Colonic mucosa (tissue), 4 donors: ENCODE measurements at regions not wholly inside any gene's neighbourhood (a gene's known extent, or its start where the extent isn't known, plus 50 kb on each side); places are given as distances from the start of the nearest gene placed in this dataset.

Experiments used
- DNase-seq: peaks from one replicate; pipeline ENCODE4 v3.0.0-alpha.2; 2020
- H3K27ac ChIP-seq: fragments of 200-600 bp; one replicate; pipeline ENCODE4 v1.8.0; 2021
- H3K27me3 ChIP-seq: fragments of 200-600 bp; one replicate; pipeline ENCODE4 v1.8.0; 2021
- H3K36me3 ChIP-seq: fragments of 200-600 bp; one replicate; pipeline ENCODE4 v1.8.0; 2021
- H3K4me1 ChIP-seq: fragments of 200-600 bp; one replicate; pipeline ENCODE4 v1.8.0; 2021; ENCODE audit warnings: mild to moderate bottlenecking
- H3K4me3 ChIP-seq: fragments of 200-600 bp; one replicate; pipeline ENCODE4 v1.8.0; 2021
- H3K9ac ChIP-seq, 2 donors: one replicate each; pipeline ENCODE4 v1.7.0; 2013; ENCODE audit warnings: control low read depth in 2 of 2, low read depth in 2 of 2, low read length in 2 of 2
- H3K9me3 ChIP-seq: fragments of 200-600 bp; one replicate; pipeline ENCODE4 v1.8.0; 2021
- CTCF ChIP-seq: fragments of 200-600 bp; IDR thresholded peaks from one replicate; pipeline ENCODE4 v1.8.0; 2022; ENCODE audit warnings: antibody characterized with exemption, mild to moderate bottlenecking
- intact Hi-C: fragments of 100-400 bp; cut with DNase I; formaldehyde crosslinking; loops from one replicate; pipeline ENCODE4 v1.14.1; 2022
- donor health status: healthy.
- donor health status: DM: no; HTN: no; CAD: no.
- donor health status: DM: no; HTN: no; CAD: no.

GRCh38 chr5:146965761-146966659 lies 87.5 kb upstream of the PPP2R2B start:
- DNase-seq, result peak; percentile 58
- H3K4me1 ChIP-seq, result no peaks in the 10 kb centered on the region
- peak; percentile 91 for TF ChIP-seq CTCF
- no peaks in the 10 kb centered on the region for H3K9me3 ChIP-seq
- no peaks in the 10 kb centered on the region for H3K27me3 ChIP-seq
- no peak overlapping the region for H3K27ac ChIP-seq
- H3K36me3 ChIP-seq, result no peaks in the 10 kb centered on the region
- intact Hi-C loops, result loop anchor here (5.0 to 10.0 kb wide), 3 partner anchors 219 to 424 kb away; no protein-coding TSS in a partner anchor
- H3K9ac ChIP-seq, result no peak overlapping the region
- H3K4me3 ChIP-seq, result no peak overlapping the region

- Histone ChIP-seq H3K9me3 (no peaks in the 10 kb centered on the region), H3K9ac (no peak overlapping the region), H3K27ac (no peak overlapping the region), H3K36me3 (no peaks in the 10 kb centered on the region), H3K27me3 (no peaks in the 10 kb centered on the region), H3K4me1 (no peaks in the 10 kb centered on the region), H3K4me3 (no peak overlapping the region)
- intact Hi-C loops, result loop anchor here (5.0 to 10.0 kb wide), 3 partner anchors 217 to 425 kb away; no protein-coding TSS in a partner anchor
- DNase-seq, result no peak
- no peak for TF ChIP-seq CTCF
Observed at GRCh38 chr5:146967646-146968045, 89.1 kb upstream of the PPP2R2B start.

- intact Hi-C loops, result no loop called here
- H3K9ac ChIP-seq, result no peak overlapping the region
- no peak for DNase-seq
Observed at GRCh38 chr5:146971401-146971800, 92.8 kb upstream of the PPP2R2B start.

GRCh38 chr5:146986469-146986868 lies 107.9 kb upstream of the PPP2R2B start:
- H3K27ac ChIP-seq, result no peak overlapping the region
- H3K9ac ChIP-seq, result no peak overlapping the region
- H3K9me3 ChIP-seq, result no peaks in the 10 kb centered on the region
- H3K27me3 ChIP-seq, result no peaks in the 10 kb centered on the region
- no peaks in the 10 kb centered on the region for H3K4me1 ChIP-seq
- DNase-seq, result no peak
- TF ChIP-seq CTCF, result no peak
- intact Hi-C loops, result no loop called here
- no peak overlapping the region for H3K4me3 ChIP-seq
- H3K36me3 ChIP-seq, result no peaks in the 10 kb centered on the region

More at GRCh38 chr5:146971401-146971800, 92.8 kb upstream of the PPP2R2B start:
- Histone ChIP-seq H3K27ac (no peak overlapping the region), H3K4me3 (no peak overlapping the region), H3K4me1 (no peaks in the 10 kb centered on the region), H3K9me3 (no peaks in the 10 kb centered on the region), H3K36me3 (no peaks in the 10 kb centered on the region), H3K27me3 (no peaks in the 10 kb centered on the region)
- no peak for TF ChIP-seq CTCF

- Histone ChIP-seq H3K9ac (no peak overlapping the region), H3K4me3 (no peak overlapping the region), H3K27me3 (no peaks in the 10 kb centered on the region), H3K4me1 (no peaks in the 10 kb centered on the region), H3K27ac (no peak overlapping the region), H3K36me3 (no peaks in the 10 kb centered on the region), H3K9me3 (no peaks in the 10 kb centered on the region)
- TF ChIP-seq CTCF, result no peak
- intact Hi-C loops, result no loop called here
- no peak for DNase-seq
Observed at GRCh38 chr5:146993876-146994530, 115.4 kb upstream of the PPP2R2B start.
